Colonic mucosa (tissue), 4 donors: ENCODE measurements at regions not wholly inside any gene's neighbourhood (a gene's known extent, or its start where the extent isn't known, plus 50 kb on each side); places are given as distances from the start of the nearest gene placed in this dataset.

ENCODE experiments used
- DNase-seq: peaks from one replicate; pipeline ENCODE4 v3.0.0-alpha.2; 2020
- H3K27ac ChIP-seq: fragments of 200-600 bp; one replicate; pipeline ENCODE4 v1.8.0; 2021
- H3K27me3 ChIP-seq: fragments of 200-600 bp; one replicate; pipeline ENCODE4 v1.8.0; 2021
- H3K36me3 ChIP-seq: fragments of 200-600 bp; one replicate; pipeline ENCODE4 v1.8.0; 2021
- H3K4me1 ChIP-seq: fragments of 200-600 bp; one replicate; pipeline ENCODE4 v1.8.0; 2021; ENCODE audit warnings: mild to moderate bottlenecking
- H3K4me3 ChIP-seq: fragments of 200-600 bp; one replicate; pipeline ENCODE4 v1.8.0; 2021
- H3K9ac ChIP-seq, 2 donors: one replicate each; pipeline ENCODE4 v1.7.0; 2013; ENCODE audit warnings: control low read depth in 2 of 2, low read depth in 2 of 2, low read length in 2 of 2
- H3K9me3 ChIP-seq: fragments of 200-600 bp; one replicate; pipeline ENCODE4 v1.8.0; 2021
- CTCF ChIP-seq: fragments of 200-600 bp; IDR thresholded peaks from one replicate; pipeline ENCODE4 v1.8.0; 2022; ENCODE audit warnings: antibody characterized with exemption, mild to moderate bottlenecking
- intact Hi-C: fragments of 100-400 bp; cut with DNase I; formaldehyde crosslinking; loops from one replicate; pipeline ENCODE4 v1.14.1; 2022
- donor health status: healthy.
- donor health status: DM: no; HTN: no; CAD: no.
- donor health status: DM: no; HTN: no; CAD: no.

- no peaks in the 10 kb centered on the region for H3K9me3 ChIP-seq
- no peak overlapping the region for H3K4me3 ChIP-seq
- H3K27ac ChIP-seq: no peak overlapping the region
- DNase-seq: no peak
- H3K27me3 ChIP-seq: no peaks in the 10 kb centered on the region
- intact Hi-C loops: no loop called here
- H3K4me1 ChIP-seq: no peaks in the 10 kb centered on the region
- no peak overlapping the region for H3K9ac ChIP-seq
- no peak for TF ChIP-seq CTCF
- no peaks in the 10 kb centered on the region for H3K36me3 ChIP-seq
Measured at GRCh38 chr15:35871282-35871681, 325.3 kb upstream of the DPH6 start.

GRCh38 chr15:35871812-35872211, 325.8 kb upstream of the DPH6 start:
- Histone ChIP-seq H3K4me3 (no peak overlapping the region), H3K27me3 (no peaks in the 10 kb centered on the region), H3K36me3 (no peaks in the 10 kb centered on the region), H3K9me3 (no peaks in the 10 kb centered on the region), H3K4me1 (no peaks in the 10 kb centered on the region), H3K27ac (no peak overlapping the region), H3K9ac (no peak overlapping the region)
- DNase-seq: no peak
- no peak for TF ChIP-seq CTCF
- intact Hi-C loops: no loop called here

- no peak for TF ChIP-seq CTCF
Measured at GRCh38 chr15:35872577-35872976, 326.6 kb upstream of the DPH6 start.

GRCh38 chr15:35874260-35874905, 328.4 kb upstream of the DPH6 start:
- no peak for TF ChIP-seq CTCF
- H3K4me3 ChIP-seq: no peak overlapping the region
- intact Hi-C loops: no loop called here
- H3K9me3 ChIP-seq: no peaks in the 10 kb centered on the region
- H3K9ac ChIP-seq: no peak overlapping the region
- no peaks in the 10 kb centered on the region for H3K27me3 ChIP-seq
- H3K27ac ChIP-seq: no peak overlapping the region
- H3K4me1 ChIP-seq: no peaks in the 10 kb centered on the region
- no peak for DNase-seq
- H3K36me3 ChIP-seq: no peaks in the 10 kb centered on the region

More at GRCh38 chr15:35872577-35872976, 326.6 kb upstream of the DPH6 start:
- Histone ChIP-seq H3K27me3 (no peaks in the 10 kb centered on the region), H3K4me3 (no peak overlapping the region), H3K27ac (no peak overlapping the region), H3K9me3 (no peaks in the 10 kb centered on the region), H3K4me1 (no peaks in the 10 kb centered on the region), H3K9ac (no peak overlapping the region), H3K36me3 (no peaks in the 10 kb centered on the region)
- no peak for DNase-seq
- intact Hi-C loops: no loop called here

- H3K36me3 ChIP-seq: no peaks in the 10 kb centered on the region
- no peaks in the 10 kb centered on the region for H3K27me3 ChIP-seq
- TF ChIP-seq CTCF: no peak
- H3K27ac ChIP-seq: no peak overlapping the region
- no peaks in the 10 kb centered on the region for H3K9me3 ChIP-seq
- DNase-seq: no peak
- intact Hi-C loops: no loop called here
- no peak overlapping the region for H3K4me3 ChIP-seq
- H3K4me1 ChIP-seq: no peaks in the 10 kb centered on the region
- H3K9ac ChIP-seq: no peak overlapping the region
Measured at GRCh38 chr15:35876762-35877161, 330.8 kb upstream of the DPH6 start.
